HepG2 (cell line): ENCODE measurements at regions not wholly inside any gene's neighbourhood (a gene's known extent, or its start where the extent isn't known, plus 50 kb on each side); places are given as distances from the start of the nearest gene placed in this dataset.

ENCODE experiments used
- HNRNPLL ChIP-seq: fragments of 200-400 bp; formaldehyde crosslinking; IDR thresholded peaks from 2 replicates; pipeline ENCODE4 v1.6.1; 2017; ENCODE audit warnings: mild to moderate bottlenecking, low read depth, low read length; ENCODE audit not compliant: poor library complexity, severe bottlenecking
- JUN ChIP-seq: sonication (generic); formaldehyde crosslinking; IDR thresholded peaks from 2 replicates; pipeline ENCODE4 v1.4.0; 2020; ENCODE audit warnings: mild to moderate bottlenecking, missing genetic modification reagents
- KAT2B ChIP-seq: fragments of 150-350 bp; IDR thresholded peaks from 2 replicates; pipeline ENCODE4 v1.6.1; 2014; ENCODE audit warnings: low read depth, low read length, borderline replicate concordance
- KDM6A ChIP-seq: IDR thresholded peaks from 2 replicates; pipeline ENCODE4 v1.6.1; 2016; ENCODE audit warnings: low read depth
- LCORL ChIP-seq, 2 experiments: fragments of 450-650 bp in 1 of 2; sonication (generic) in 1 of 2; formaldehyde crosslinking in 1 of 2; IDR thresholded peaks; 2 replicates each; pipeline versions ENCODE4 v1.5.0 to v1.6.1; 2017 to 2020; ENCODE audit warnings: antibody characterized with exemption in 1 of 2, missing genetic modification reagents in 1 of 2
- MLLT10 ChIP-seq: sonication (generic); formaldehyde crosslinking; IDR thresholded peaks from 2 replicates; pipeline ENCODE4 v1.4.0; 2020; ENCODE audit warnings: missing genetic modification reagents
- MTERF4 ChIP-seq: sonication (generic); formaldehyde crosslinking; IDR thresholded peaks from 2 replicates; pipeline ENCODE4 v1.8.0; 2023; ENCODE audit warnings: mild to moderate bottlenecking, missing genetic modification reagents
- PREB ChIP-seq: sonication (generic); formaldehyde crosslinking; IDR thresholded peaks from 2 replicates; pipeline ENCODE4 v1.4.0; 2020; ENCODE audit warnings: missing genetic modification reagents
- RXRB ChIP-seq: IDR thresholded peaks from 2 replicates; pipeline ENCODE4 v1.6.1; 2016; ENCODE audit warnings: borderline replicate concordance, missing genetic modification reagents, missing compliant biosample characterization
- SCMH1 ChIP-seq: sonication (generic); formaldehyde crosslinking; IDR thresholded peaks from 2 replicates; pipeline ENCODE4 v1.9.0; 2021; ENCODE audit warnings: missing genetic modification reagents, mild to moderate bottlenecking, borderline replicate concordance
- ZBTB7B ChIP-seq: sonication (generic); formaldehyde crosslinking; IDR thresholded peaks from 2 replicates; pipeline ENCODE4 v1.4.0; 2020; ENCODE audit warnings: missing genetic modification reagents
- ZKSCAN1 ChIP-seq: fragments of 150-350 bp; IDR thresholded peaks from 2 replicates; pipeline ENCODE4 v1.6.1; 2014; ENCODE audit warnings: low read length
- ZNF180 ChIP-seq: sonication (generic); formaldehyde crosslinking; IDR thresholded peaks from 2 replicates; pipeline ENCODE4 v1.4.0; 2020; ENCODE audit warnings: low read depth, missing genetic modification reagents, borderline replicate concordance
- ZNF264 ChIP-seq: sonication (generic); formaldehyde crosslinking; IDR thresholded peaks from 2 replicates; pipeline ENCODE4 v1.4.0; 2020; ENCODE audit warnings: missing genetic modification reagents
- small RNA-seq, 3 experiments: library from RNA; depleted of rRNA; stranded (forward); fragments of <200 nt; gene quantifications; one replicate each; pipeline ENCODE3, GENCODE V24; 2012; ENCODE audit warnings: low read depth in 2 of 3, low replicate concordance in 1 of 3; ENCODE audit not compliant: insufficient read length in 3 of 3, insufficient read depth in 2 of 3
- TF ChIP-seq, protein P1 (sequence below): sonication (generic); formaldehyde crosslinking; IDR thresholded peaks from 2 replicates; pipeline ENCODE4 v1.4.0; 2020; ENCODE audit warnings: missing genetic modification reagents, low read depth, mild to moderate bottlenecking, borderline replicate concordance

DNA sequence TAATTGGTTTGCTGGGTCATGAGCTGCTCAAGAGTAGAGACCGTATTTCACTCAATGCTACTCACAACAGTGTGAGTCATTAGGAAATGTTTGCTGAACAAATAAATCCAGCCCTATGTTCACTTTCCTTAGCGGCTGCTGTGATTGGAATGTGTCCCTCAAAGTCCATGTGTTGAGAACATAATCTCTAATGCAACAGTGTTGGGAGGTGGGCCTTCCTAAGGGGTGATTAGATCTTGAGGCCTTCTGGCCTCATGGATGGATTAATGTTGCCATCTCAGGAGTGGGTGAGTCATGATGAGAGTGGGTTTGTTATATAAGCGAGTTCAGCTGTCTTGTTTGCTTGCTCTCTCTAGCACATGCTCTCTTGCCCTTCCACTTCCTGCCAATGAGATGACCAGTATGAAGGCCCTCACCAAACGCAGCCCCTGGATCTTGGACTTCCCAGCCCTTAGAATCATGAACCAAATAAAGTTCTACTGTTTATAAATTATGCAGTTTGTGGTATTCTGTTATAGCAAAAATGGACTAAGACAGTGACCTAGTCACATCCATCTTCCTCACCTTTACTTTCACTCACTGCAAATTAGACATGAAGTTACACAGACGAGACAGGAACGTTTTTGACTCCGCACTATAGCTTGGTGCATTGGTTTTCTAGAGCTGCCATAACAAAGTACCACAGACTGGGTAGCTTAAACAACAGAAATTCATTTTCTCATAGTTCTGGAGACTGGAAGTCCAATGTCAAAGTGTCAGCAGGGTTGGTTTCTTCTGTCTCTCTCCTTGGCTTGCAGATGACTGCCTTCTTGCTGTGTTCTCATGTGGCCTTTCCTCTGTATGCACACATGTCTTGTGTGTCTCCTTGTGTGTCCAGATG is 50.9 kb upstream of the FAM169A start (continued):
- TF ChIP-seq LCORL (IDR thresholded peaks at IDR 0.05) (peak; percentile 41; the same call in 1 of the 2 replicates), LCORL (CRISPR knock-in tag; IDR thresholded peaks at IDR 0.05) (peak; percentile 88), MTERF4 (no peak), ZNF264 (CRISPR knock-in tag) (peak; percentile 66; the same call in 1 of the 2 replicates), PREB (CRISPR knock-in tag) (no peak), KAT2B (no peak), KDM6A (CRISPR knock-in tag) (peak; percentile 30), SCMH1 (CRISPR knock-in tag) (no peak), MLLT10 (CRISPR knock-in tag) (no peak), ZNF180 (CRISPR knock-in tag) (no peak), JUN (peak; percentile 96), HNRNPLL (no peak), RXRB (CRISPR knock-in tag) (peak; percentile 95), ZBTB7B (CRISPR knock-in tag) (peak; percentile 94), ZKSCAN1 (no peak)
- TF ChIP-seq, protein P1, sequence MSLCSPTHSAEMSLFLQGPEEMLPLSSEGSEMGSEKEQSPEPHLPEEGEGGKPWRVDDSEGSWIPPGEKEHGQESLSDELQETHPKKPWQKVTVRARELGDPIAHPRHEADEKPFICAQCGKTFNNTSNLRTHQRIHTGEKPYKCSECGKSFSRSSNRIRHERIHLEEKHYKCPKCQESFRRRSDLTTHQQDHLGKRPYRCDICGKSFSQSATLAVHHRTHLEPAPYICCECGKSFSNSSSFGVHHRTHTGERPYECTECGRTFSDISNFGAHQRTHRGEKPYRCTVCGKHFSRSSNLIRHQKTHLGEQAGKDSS (CRISPR knock-in tag) = peak; percentile 74; the same call in 1 of the 2 replicates
- TF ChIP-seq, all 625 proteins: peak for 317

Small RNA genes in the stretch of these regions (small RNA-seq; reads per million reads assigned to genes)
- gene AC116337.2 = 0 reads per million in 3 experiments
